GM23338 (cell line): ENCODE measurements at regions not wholly inside any gene's neighbourhood (a gene's known extent, or its start where the extent isn't known, plus 50 kb on each side); places are given as distances from the start of the nearest gene placed in this dataset.

Experiments used
- ATAC-seq: fragments of 200-7000 bp; cut with Tn5 transposase; 3 replicates; pipeline ENCODE4 v1.9.1; 2020
- DNase-seq: peaks from one replicate; pipeline ENCODE4 v3.0.0-alpha.2; 2015; ENCODE audit warnings: low spot score
- H2AFZ ChIP-seq: fragments of 200-600 bp; sonication (generic); 2 replicates; pipeline ENCODE4 v1.8.0; 2016; ENCODE audit warnings: antibody characterized with exemption, mild to moderate bottlenecking, moderate library complexity
- H3F3A ChIP-seq: fragments of 200-600 bp; sonication (generic); replicated peaks from 2 replicates; pipeline ENCODE4 v1.8.0; 2017; ENCODE audit warnings: antibody characterized with exemption, mixed run types, low read depth
- H3K27ac ChIP-seq: fragments of 200-600 bp; sonication (generic); 2 replicates; pipeline ENCODE4 v1.6.1; 2016; ENCODE audit warnings: low read depth
- H3K27me3 ChIP-seq: fragments of 200-600 bp; sonication (generic); 2 replicates; pipeline ENCODE4 v1.8.0; 2016; ENCODE audit warnings: mild to moderate bottlenecking, mixed run types, moderate library complexity; ENCODE audit not compliant: insufficient read depth
- H3K36me3 ChIP-seq: fragments of 200-600 bp; sonication (generic); 2 replicates; pipeline ENCODE4 v1.8.0; 2016; ENCODE audit warnings: mild to moderate bottlenecking; ENCODE audit not compliant: insufficient read depth
- H3K4me1 ChIP-seq: fragments of 200-600 bp; sonication (generic); 2 replicates; pipeline ENCODE4 v1.8.0; 2016; ENCODE audit warnings: mild to moderate bottlenecking, moderate library complexity; ENCODE audit not compliant: insufficient read depth
- H3K4me2 ChIP-seq: fragments of 200-600 bp; sonication (generic); 2 replicates; pipeline ENCODE4 v1.7.1; 2017; ENCODE audit warnings: mixed run types
- H3K4me3 ChIP-seq: fragments of 200-600 bp; sonication (generic); 2 replicates; pipeline ENCODE4 v1.6.1; 2016; ENCODE audit warnings: mixed run types
- H3K79me2 ChIP-seq: fragments of 200-600 bp; sonication (generic); replicated peaks from 2 replicates; pipeline ENCODE4 v1.8.0; 2017; ENCODE audit warnings: mild to moderate bottlenecking; ENCODE audit not compliant: insufficient read depth
- H3K9me2 ChIP-seq: fragments of 200-600 bp; sonication (generic); 2 replicates; pipeline ENCODE4 v1.8.0; 2017; ENCODE audit not compliant: insufficient read depth
- H4K20me1 ChIP-seq: fragments of 200-600 bp; sonication (generic); replicated peaks from 2 replicates; pipeline ENCODE4 v1.8.0; 2017; ENCODE audit warnings: mild to moderate bottlenecking; ENCODE audit not compliant: insufficient read depth
- H3K27ac Mint-ChIP-seq: 2 replicates; pipeline ENCODE4 v1.8.0; 2020; ENCODE audit warnings: inconsistent platforms, mild to moderate bottlenecking, moderate library complexity, mixed read lengths
- H3K27me3 Mint-ChIP-seq: 3 replicates; pipeline ENCODE4 v1.8.0; 2022; ENCODE audit warnings: low read depth, mild to moderate bottlenecking, moderate library complexity, mixed read lengths, inconsistent platforms; ENCODE audit not compliant: insufficient read depth, poor library complexity
- H3K36me3 Mint-ChIP-seq: 3 replicates; pipeline ENCODE4 v1.8.0; 2021; ENCODE audit warnings: low read depth, mild to moderate bottlenecking, inconsistent platforms, moderate library complexity, mixed read lengths
- H3K4me1 Mint-ChIP-seq: 3 replicates; pipeline ENCODE4 v1.8.0; 2020; ENCODE audit warnings: mild to moderate bottlenecking, inconsistent platforms, mixed read lengths
- H3K4me3 Mint-ChIP-seq: 3 replicates; pipeline ENCODE4 v1.8.0; 2021; ENCODE audit warnings: moderate library complexity, mild to moderate bottlenecking, inconsistent platforms, mixed read lengths
- H3K9me3 Mint-ChIP-seq: 3 replicates; pipeline ENCODE4 v1.8.0; 2020; ENCODE audit warnings: moderate library complexity, mild to moderate bottlenecking, inconsistent platforms, mixed read lengths
- ETS1 ChIP-seq: IDR thresholded peaks from 2 replicates; pipeline ENCODE4 v1.6.1; 2016; ENCODE audit warnings: antibody characterized with exemption
- EZH2 ChIP-seq: fragments of 200-600 bp; sonication (generic); IDR thresholded peaks from one replicate; pipeline ENCODE4 v1.8.0; 2017; ENCODE audit warnings: antibody characterized with exemption, mild to moderate bottlenecking, low read depth; ENCODE audit not compliant: unreplicated experiment
- JUNB ChIP-seq: IDR thresholded peaks from one replicate; pipeline ENCODE4 v1.6.1; 2016; ENCODE audit warnings: antibody characterized with exemption; ENCODE audit not compliant: unreplicated experiment
- NANOG ChIP-seq: IDR thresholded peaks from 2 replicates; pipeline ENCODE4 v1.6.1; 2016; ENCODE audit warnings: antibody characterized with exemption, borderline replicate concordance
- POLR2AphosphoS5 ChIP-seq: IDR thresholded peaks from 2 replicates; pipeline ENCODE4 v1.6.1; 2016; ENCODE audit warnings: antibody characterized with exemption, low read depth
- REST ChIP-seq: IDR thresholded peaks from one replicate; pipeline ENCODE4 v1.6.1; 2018; ENCODE audit warnings: antibody characterized with exemption; ENCODE audit not compliant: unreplicated experiment
- STAT1 ChIP-seq: IDR thresholded peaks from one replicate; pipeline ENCODE4 v1.6.1; 2016; ENCODE audit warnings: antibody characterized with exemption; ENCODE audit not compliant: unreplicated experiment
- ZNF114 ChIP-seq: fragments of 250-450 bp; sonication (Bioruptor Pico); IDR thresholded peaks from 2 replicates; pipeline ENCODE4 v1.5.0; 2020; ENCODE audit warnings: mild to moderate bottlenecking, moderate library complexity
- ZNF331 ChIP-seq: fragments of 250-450 bp; sonication (Bioruptor Pico); IDR thresholded peaks from 2 replicates; pipeline ENCODE4 v1.5.0; 2020; ENCODE audit warnings: low read depth, mild to moderate bottlenecking, moderate library complexity
- ZNF462 ChIP-seq: fragments of 250-450 bp; sonication (Bioruptor Pico); IDR thresholded peaks from 2 replicates; pipeline ENCODE4 v1.5.0; 2020; ENCODE audit warnings: mild to moderate bottlenecking, moderate library complexity

- TF ChIP-seq REST: no peak
- TF ChIP-seq NANOG: no peak
- no peak for TF ChIP-seq ETS1
- TF ChIP-seq EZH2: no peak
Measured at GRCh38 chr2:59174536-59175243, 933.6 kb upstream of the FANCL start (continued).

- no peaks in the 10 kb centered on the region for H3K9me3 Mint-ChIP-seq
- DNase-seq: no peak
- TF ChIP-seq ZNF114 (CRISPR knock-in tag) (no peak), STAT1 (no peak), NANOG (no peak), POLR2AphosphoS5 (no peak), ZNF462 (CRISPR knock-in tag) (no peak), REST (no peak), ZNF331 (CRISPR knock-in tag) (no peak), JUNB (no peak)
Measured at GRCh38 chr2:59173325-59173724, 932.2 kb upstream of the FANCL start.

More at GRCh38 chr2:59173325-59173724, 932.2 kb upstream of the FANCL start:
- Histone ChIP-seq H3K4me3 (no peak overlapping the region), H3K79me2 (no peaks in the 10 kb centered on the region), H3K9me2 (0 out of 2 replicates have a peak, but pooled peaks cover 3% of the 10 kb centered on the region), H4K20me1 (no peaks in the 10 kb centered on the region), H3K27ac (no peak overlapping the region), H3K27me3 (no peaks in the 10 kb centered on the region), H3K4me1 (no peaks in the 10 kb centered on the region), H3F3A (no peaks in the 10 kb centered on the region), H2AFZ (no peak overlapping the region), H3K36me3 (no peaks in the 10 kb centered on the region), H3K4me2 (no peak overlapping the region)
- no peaks in the 10 kb centered on the region for H3K27me3 Mint-ChIP-seq
- no peaks in the 10 kb centered on the region for H3K36me3 Mint-ChIP-seq
- no peak for ATAC-seq
- H3K4me3 Mint-ChIP-seq: no peak overlapping the region
- peaks cover 13% of the 10 kb centered on the region for H3K4me1 Mint-ChIP-seq
- no peak overlapping the region for H3K27ac Mint-ChIP-seq
